ENCODE measurements at regions not wholly inside any gene's neighbourhood (a gene's known extent, or its start where the extent isn't known, plus 50 kb on each side); places are given as distances from the start of the nearest gene placed in this dataset.
"Not testable (repeated sequence)": the region's sequence is repeated elsewhere in the genome, so short reads cannot be mapped to it uniquely, and the experiment has no call there.

DNA sequence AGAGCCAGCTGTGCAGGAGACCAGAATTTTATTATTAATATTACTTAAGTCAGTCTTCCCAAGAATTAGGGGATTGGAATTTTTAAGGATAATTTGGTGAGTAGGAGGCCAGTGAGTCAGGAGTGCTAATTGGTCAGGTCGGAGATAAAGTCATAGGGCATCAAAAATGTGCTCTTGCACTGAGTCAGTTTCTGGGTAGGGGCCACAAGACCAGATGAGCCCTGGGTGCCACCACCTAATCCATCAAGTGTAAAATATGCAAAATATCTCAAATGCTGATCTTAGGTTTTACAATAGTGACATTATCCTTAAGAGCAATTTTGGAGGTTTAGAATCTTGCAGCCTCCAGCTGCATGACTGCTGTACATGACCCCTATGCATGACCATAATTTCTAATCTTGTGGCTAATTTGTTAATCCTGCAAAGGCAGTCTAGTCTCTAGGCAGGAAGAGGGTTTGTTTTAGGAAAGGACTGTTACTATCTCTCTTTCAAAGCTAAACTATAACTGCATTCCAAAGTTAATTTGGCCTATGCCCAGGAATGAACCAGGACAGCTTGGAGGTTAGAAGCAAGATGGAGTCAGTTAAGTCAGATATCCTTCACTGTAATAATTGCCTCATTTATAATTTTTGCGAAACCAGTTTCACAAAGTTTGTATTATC, 215.9 kb downstream of the RNF152 start:
- no peak for DNase-seq

DNA sequence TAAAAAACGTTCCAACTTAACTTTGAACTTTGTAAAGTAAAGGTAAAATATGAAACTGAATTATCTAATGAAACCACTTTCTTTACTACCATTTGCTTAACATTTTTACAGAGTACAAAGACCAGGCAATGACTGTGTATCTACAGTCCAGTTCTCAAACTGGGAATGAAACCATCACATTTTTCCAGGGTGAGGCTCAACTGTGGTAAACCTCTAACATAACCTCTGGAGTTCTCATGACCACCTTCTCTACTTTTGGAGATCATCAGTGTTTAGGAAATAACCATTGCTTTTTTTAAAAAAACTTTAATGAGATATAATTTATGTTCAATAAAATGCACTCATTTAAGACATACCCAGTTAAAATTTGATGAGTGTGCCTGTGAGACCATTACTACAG, 223.5 kb downstream of the RNF152 start:
- DNase-seq = no peak

DNA sequence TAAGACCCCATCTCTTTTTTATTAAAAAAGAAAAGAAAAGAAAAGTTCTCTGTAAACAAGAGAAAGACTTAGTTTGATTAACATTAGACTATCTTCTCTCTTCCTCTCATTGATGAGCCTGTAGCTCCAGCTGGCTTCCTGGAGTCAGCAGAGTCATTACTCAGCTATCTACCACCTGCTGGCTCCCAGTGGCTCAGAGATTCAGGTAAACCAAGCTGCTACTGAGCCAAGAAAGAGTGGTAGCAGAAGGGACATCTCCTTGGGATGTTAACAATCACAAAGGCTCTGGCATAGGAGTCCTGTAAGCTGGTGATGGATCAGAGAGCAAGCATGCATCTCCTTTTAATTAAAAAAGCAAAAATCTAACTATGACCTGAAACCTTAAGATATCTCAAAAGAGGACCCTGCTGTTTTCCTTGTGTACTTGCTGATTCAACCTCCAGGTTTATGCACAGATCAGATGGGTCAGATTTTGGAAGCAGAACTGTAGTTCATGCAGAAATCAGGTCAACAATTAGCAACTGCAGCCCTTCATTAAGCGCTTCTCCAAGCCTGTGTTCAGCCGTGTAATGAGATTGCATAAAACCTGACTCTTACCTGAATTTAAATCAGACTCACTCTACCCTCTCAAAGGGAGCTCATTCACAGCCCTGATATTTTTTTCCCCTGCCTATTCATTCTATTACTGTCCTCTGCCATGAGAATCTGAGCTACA, 225.8 kb downstream of the RNF152 start:
- DNase-seq = no peak

DNA sequence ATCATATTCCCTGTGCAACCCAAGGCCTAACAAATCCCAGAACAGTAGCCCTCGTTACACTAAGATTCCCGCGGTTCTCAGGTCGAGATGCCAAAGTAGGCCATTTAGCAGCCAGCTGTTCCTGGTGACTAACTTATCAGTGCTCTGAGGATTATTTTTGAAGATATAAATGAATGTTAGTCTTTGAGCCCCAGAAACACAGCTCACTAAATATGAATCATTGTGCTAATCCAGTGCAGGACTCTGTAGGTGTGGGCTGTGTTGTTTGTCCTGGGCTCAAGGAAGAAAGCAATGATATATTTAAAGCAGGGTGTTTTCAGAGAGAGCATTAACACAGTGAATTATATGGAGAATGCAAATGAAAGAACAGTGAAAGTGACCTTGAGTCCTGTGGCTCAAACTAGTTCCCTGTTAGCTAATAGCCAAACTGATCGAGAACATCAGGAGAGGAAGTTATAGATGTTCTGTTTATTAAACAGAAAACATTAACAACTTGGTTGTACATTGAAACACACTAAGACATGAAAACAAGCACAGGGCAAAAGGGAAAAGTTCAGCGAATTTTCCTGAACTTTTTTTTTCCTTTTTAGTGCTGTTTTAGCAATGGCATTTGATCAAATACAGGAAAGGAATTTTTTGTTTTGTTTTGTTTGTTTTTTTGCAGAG, 228.3 kb downstream of the RNF152 start:
- DNase-seq = no peak

DNA sequence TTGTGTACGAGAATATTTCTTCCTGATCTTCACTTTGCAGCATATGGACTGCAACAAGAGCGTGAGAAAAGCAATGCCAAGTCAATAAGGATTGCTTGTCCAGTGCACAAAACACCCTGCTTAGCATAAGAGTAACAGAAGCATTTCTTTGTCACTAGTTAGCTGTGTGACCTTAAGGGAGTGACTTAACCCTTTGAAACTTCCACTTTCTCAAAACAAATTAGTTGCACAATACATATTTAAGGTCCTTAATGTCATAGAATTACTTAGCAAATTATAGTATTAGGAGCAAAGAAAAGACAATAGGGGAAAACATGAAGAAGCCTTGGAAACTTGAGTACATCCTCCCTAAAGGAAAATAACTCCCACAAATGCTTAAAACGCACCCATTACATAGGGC, 230.1 kb downstream of the RNF152 start:
- no peak for DNase-seq

DNA sequence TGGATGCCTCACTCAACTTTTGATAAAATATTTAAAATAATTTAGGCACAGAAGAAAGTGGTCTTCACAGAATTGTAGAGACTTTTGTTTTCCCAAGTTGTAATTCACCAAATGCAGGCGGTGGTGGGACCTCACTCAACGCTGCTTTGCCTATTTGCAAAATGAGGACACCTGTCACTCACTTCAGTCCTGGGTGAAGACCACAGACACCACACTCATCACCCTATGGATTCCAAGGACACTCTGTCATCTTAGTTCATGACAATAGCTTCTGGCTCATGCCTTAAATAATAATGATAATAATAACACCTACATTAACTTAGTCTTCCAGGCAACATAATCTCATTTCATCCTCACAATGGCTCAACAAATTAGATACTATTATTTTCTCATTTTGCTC, 234.4 kb downstream of the RNF152 start:
- no peak for DNase-seq

DNA sequence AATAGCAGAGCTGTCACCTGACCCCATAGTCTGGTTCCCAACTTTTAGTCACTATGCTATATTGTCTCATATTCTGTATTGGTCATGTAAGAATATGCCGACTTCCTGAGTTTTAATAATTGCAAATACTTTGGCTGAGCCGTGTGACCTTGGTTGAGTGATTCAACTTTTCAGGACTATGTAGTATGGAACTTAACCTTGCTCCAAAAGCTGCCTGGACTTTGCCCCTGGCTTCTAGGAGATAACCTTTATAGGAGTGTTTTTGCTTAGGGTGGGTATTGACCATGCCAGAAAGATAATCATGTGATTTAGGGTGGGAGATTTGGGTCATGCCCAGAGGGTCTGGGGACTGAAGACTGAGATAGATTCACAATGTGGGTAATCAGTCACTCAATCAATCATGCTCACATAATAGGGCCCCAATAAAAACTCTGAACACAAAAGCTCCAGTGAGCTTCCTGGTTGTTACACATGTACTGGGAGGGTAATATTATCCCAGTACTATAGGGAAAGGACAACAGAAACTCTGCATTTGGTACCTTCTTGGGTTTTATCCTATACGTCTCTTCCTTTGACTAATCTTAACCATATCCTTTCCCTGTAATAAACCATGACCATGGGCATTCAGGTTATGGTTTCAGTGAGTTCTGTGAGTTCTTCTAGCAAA, 235.6 kb downstream of the RNF152 start:
- DNase-seq = no peak

DNA sequence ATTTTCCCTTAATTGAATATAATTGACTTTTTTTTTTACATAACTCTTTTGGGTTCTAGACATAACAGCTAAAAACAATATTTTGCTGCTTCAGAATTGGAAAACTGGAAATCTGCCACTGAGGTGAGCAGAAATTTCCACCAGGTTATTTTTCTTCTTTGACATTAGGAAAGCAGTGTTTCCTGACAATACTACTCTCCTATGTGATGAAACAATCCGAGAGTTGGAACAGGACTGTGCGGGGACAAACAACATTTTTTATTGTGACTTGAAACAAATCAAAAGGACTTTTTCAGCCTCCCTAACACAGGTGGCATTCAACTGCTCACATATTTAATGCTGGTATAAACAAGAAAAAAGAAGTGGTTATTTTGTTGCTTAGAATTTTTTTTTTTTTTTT, 237.2 kb downstream of the RNF152 start:
- no peak for DNase-seq

DNA sequence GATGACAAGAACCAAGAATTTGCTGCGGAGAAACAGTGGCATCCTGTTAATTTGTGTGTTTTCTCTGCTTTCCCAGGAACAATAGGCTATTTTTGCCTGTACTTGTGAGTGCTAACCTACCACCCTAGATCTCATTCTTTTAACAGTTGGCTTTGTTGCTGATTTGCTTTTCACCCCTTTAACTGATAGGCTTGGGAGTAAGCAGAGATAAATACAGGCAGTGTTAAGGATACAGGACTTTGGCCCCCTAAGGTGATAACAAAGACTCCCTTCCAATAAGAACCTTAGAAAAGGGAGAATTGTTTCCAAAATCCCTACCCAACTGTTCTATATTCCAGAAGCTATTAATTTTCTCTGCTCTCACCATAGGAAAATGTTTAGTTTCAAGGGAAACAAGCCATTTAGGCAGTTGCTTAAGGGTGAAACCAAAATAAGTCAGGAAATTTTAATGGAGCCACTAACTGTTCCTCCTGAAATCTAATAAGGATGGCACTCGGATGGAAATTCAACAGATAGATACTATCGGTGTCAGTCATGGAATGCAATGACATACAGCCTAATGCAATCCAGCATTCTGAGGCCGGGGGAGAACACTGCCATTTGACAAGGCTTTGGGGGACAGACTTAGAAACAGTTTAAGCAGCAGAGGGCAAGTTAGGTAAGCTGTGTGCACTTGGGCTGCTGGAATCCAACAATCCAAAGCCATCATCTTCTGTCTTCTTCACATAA, 238.8 kb downstream of the RNF152 start:
- no peak for DNase-seq

DNA sequence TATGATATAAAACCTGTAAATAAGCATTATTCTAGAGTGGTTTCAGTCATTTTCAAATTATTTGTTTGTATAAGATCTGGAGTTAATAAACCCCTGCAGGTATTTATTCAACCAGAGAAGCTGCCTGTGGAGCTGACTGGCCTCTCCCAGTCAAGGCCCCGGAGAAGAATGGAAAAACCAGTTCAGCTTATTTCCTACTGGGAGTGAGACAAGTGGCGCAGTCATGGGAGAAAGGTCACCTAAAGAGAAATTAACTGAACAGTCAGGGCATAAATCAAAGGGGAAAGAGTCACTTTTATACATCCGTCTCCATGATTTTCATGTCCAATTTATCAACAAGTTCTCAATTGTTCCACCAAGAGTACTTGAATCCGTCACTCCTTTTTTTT, 240.9 kb downstream of the RNF152 start:
- DNase-seq = no peak

DNA sequence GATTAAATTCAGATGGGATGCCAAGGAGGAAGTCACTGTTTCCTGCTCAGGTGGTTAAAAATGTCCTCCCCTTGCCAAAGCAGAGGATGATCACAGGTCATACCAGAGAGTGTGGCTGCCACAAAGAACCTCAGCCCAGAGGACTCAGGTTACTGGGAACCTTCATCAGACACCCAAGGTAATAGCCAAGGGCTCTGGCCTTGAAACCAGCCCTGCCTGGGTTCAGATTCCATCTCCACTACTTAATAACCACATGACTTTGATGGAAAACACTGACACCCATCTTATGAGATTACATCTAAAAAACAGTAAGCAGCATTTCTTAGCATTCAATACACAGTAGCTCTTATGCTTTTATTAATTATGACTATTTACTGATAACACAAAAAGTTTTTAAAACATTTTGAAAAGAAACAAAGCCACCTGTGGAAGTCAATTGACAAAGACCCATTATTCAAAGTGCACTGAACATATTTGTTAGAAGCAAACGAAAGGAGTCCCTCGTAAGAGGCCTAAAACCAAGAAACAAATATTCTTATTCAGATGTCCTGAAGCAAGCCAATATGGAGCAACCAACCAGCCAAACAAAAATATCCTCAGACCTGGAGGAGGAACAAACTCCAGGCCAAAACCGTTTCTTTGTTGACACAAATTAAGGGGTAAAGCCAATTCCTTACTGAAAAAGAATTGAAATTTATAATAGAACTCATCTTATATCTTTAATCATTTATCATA, 241.5 kb downstream of the RNF152 start:
- no peak for DNase-seq

DNA sequence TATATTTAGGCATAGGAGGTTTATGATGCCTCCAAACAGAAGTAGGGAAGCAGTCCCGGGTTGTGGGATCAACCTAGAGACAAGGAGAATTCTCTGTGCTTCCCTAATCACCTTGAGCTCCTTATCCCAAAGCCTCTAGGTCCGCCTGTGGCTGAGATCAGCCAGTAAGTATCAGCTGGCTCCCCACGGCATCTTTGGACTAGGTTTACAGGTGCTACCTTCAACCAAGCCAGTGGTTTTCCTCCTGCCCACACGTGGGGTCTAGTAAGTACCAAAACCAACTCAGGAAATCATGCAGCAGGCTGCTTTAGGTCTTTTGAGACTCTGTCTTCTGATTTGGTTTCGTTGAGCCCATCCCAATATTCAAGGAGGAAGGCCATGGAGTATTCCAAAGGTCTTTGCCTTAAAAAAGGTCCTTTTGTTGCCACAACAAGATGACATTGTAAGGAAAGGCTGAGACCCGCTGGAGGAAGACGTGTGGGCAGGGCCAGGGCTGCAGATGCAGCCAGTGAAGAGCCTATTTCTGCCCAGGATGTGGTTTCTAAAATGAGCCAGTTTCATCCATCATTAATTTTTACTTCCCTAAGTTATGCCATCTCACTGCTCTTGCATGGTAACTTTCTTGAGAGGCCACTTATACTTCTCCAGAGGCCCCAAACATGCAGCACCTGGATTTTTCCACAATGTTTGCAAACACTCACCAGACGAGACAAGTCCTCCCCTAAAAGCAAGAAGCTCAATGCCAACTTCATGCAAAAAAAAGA, 248.7 kb downstream of the RNF152 start:
- no peak for DNase-seq

DNA sequence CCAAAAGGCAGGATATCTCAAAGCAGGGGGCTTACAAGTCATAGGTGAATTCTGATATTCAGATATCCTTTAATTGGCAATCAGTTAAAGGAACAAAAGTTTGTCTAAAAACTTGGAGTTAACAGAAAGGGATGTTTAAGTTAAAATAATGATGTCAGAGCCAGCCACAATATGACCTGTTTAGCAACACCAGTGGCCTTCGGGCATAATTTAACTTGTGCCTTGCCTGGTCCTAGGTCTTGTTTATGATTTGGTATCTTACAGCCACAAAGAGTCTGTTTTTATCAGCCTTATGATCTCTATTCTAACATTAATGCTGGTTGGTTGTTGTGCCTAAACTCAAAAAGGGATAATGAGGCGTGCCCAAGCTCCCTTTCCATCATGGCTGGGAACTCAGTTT, 252.9 kb downstream of the RNF152 start:
- DNase-seq = no peak

DNA sequence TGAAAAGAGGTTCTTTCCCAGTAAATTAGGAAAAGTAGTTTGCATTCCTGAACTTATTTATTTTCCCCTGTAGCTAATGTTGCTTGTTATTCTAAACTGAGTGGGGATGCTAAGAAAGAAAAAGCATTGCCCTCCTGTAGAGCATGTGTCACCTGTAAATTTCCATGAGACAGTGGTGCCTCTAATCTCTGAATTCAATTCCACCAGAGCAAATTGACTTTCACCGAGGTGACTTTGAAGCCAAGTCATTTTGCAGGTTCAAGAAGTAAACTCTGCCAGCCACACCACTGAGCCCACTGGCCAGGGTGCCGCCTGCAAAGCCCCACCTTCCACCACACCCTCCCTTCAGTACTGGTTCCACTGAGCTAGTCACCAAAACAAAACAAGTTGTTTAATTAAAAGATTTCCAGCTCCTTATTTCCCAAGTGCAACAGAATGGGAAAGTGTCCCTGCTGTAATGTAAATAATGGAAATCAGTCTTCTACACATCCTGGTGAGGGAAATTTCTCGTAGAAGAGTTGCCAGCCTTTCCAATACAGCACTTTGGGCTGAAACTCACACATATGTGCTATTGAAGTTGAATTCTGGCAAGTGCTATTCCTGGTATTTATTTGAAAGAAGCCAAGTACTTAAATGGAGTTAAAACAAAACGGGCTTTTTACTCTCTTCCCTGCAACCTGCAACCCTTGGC, 254.8 kb downstream of the RNF152 start:
- DNase-seq = peak; percentile 5

DNA sequence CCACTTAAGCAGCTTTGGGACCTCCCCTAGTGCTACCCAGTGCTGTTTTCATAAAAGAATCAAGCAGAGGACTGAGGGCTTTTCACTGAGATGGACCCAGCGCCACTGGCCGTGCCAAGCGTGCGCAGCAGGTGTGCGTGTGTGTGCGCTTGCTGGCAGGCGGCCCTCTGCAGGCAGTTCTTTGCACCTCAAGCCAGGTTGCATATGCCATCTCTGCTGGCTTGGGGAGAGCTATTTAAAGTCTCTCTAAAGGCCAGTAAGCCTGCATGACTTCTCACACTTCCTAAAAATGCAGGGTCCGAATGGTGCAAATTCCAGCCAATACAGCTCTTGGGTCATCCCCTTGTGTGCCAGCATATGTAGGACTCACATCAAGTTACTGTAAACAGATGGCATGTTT, 255.5 kb downstream of the RNF152 start:
- no peak for DNase-seq

DNA sequence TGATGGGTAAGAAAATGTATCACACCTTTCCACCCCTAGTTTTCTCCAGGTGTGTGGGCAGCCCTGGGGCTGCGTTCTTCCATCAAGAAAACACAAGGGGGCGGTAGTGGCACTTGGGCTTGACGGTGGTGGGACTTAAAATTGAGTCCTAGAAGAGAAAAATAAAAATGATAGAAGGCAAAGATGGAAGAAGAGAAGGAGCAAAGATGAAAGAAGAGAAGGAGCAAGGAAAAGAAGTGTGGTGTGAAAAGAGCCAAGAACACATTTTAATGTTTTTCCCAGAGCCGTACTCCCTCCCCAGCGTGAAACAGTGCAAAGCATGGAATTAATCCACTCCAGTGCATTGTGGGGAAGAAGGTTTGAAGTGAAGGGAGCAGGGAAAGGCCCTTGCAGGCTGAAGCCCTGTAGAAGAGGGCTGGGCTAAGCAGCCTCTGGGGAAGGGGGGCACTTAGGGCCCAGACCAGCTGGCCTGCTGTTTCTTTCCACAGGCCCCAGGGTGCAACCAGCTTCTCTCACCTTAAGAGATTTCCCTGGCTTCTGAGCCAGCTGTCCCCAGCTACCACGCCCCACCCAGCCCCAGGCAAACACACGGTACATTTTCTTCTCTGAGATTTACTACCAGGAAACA, 256.8 kb downstream of the RNF152 start:
- DNase-seq = peak; percentile 41

DNA sequence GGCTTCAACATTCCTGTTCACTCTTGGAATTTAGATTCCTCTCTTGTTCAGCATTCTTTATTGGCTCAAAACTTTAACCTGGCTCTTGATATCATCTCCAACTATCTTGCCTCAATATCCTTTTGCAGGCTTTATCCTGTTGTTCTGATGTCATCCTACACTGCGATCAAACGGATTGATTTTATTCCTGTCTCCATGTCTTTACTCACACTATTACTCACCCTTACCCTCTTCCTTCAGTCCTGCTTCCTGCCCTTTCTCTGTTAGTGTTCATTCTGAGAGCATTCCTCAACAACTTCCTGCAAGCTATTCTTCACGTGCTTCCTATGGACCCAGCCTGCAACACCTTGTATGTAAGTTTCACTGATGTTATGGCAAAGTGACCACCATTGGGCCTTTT, 264.7 kb downstream of the RNF152 start:
- DNase-seq = no peak

DNA sequence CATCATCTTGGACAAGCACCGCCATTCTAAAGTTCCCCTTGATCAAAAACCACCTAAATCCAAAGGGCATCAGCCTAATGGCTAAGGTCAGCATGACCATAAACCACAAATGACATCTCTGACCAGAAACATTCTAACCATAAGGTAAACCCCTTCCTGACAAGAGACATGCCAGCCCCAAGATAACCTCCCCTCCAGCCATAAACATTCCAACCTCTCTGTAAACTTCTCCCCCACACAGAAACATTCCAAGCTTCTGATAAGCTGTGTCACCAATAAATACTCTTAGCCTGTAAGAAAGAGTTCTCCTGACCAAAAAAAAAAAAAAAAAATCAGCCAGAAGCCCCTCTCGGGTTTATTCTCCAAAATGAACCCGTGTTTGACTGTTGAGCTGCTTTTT, 268.2 kb downstream of the RNF152 start:
- not testable (repeated sequence) for DNase-seq

DNA sequence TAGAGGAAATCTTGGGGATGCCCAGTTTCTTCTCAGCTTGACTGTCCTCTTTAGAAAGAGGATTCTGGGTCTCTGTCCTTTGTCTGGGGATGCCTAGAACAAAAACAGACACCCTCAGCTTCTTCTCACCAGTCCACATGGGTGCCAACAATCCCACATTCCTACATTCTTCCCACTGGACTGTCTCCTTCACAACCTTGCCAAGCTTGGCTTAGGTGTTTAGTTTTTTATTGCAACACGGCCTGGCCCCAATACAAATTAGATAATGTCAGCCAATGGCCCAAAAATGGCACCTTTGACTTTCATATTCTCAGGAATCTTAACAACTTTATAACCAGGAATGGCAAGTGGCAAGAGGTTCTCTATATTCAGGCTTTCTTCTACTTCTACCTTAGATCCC, 273.0 kb downstream of the RNF152 start:
- no peak for DNase-seq

Measured in muscle of arm (tissue), 1 donor.